Panc1 (cell line): ENCODE measurements at regions not wholly inside any gene's neighbourhood (a gene's known extent, or its start where the extent isn't known, plus 50 kb on each side); places are given as distances from the start of the nearest gene placed in this dataset.
"Not testable (repeated sequence)": the region's sequence is repeated elsewhere in the genome, so short reads cannot be mapped to it uniquely, and the experiment has no call there.

Experiments
- ATAC-seq: fragments of 200-7000 bp; cut with Tn5 transposase; 2 replicates; pipeline ENCODE4 v1.9.1; 2020; ENCODE audit warnings: mild to moderate bottlenecking, moderate library complexity
- BruUV-seq: library from RNA; stranded (reverse); fragments of 400-500 nt; replicated peaks from 2 replicates; lab custom pipeline; 2021; lab: Mats Ljungman, UMichigan
- CTCF ChIA-PET: fragments of 300-600 bp; sonication (Branson Sonifier 250); formaldehyde crosslinking; loops from one replicate; lab custom pipeline; 2022; ENCODE audit warnings: antibody characterized with exemption; lab: Charles Lee
- POLR2A ChIA-PET: fragments of 300-600 bp; sonication (Branson Sonifier 250); formaldehyde crosslinking; loops from one replicate; lab custom pipeline; 2022; ENCODE audit warnings: antibody characterized with exemption; lab: Charles Lee
- DNase-seq: peaks from one replicate; pipeline ENCODE4 v3.0.0-alpha.2; 2010; ENCODE audit warnings: low read depth, low spot score
- H3K27ac ChIP-seq: 2 replicates; pipeline ENCODE4 v1.5.1; 2011; ENCODE audit warnings: mild to moderate bottlenecking, low read length, inconsistent platforms
- H3K27me3 ChIP-seq: fragments of 200-500 bp; sonication (Bioruptor generic); 2 replicates; pipeline ENCODE4 v1.6.0; 2014; ENCODE audit warnings: low read length, inconsistent platforms; ENCODE audit not compliant: control insufficient read depth, insufficient read depth
- H3K36me3 ChIP-seq: fragments of 200-500 bp; sonication (Bioruptor generic); 2 replicates; pipeline ENCODE4 v1.5.1; 2014; ENCODE audit warnings: inconsistent platforms, mild to moderate bottlenecking, low read length, moderate library complexity; ENCODE audit not compliant: control insufficient read depth, insufficient read depth
- H3K4me1 ChIP-seq: 2 replicates; pipeline ENCODE4 v1.5.1; 2011; ENCODE audit warnings: inconsistent platforms, mild to moderate bottlenecking, low read length, moderate library complexity; ENCODE audit not compliant: control insufficient read depth, insufficient read depth
- H3K4me3 ChIP-seq, 2 experiments: 2 replicates each; pipeline ENCODE4 v1.5.1; 2011 to 2012; ENCODE audit warnings: low read depth in 2 of 2, low read length in 2 of 2, mild to moderate bottlenecking in 2 of 2, inconsistent platforms in 1 of 2, moderate library complexity in 1 of 2
- H3K9me3 ChIP-seq: fragments of 200-500 bp; sonication (Bioruptor generic); 2 replicates; pipeline ENCODE4 v1.5.1; 2014; ENCODE audit warnings: low read depth, mild to moderate bottlenecking, inconsistent platforms, low read length, moderate library complexity; ENCODE audit not compliant: control insufficient read depth, insufficient read depth
- POLR2AphosphoS5 ChIP-seq: IDR thresholded peaks from 2 replicates; pipeline ENCODE4 v1.6.1; 2012; ENCODE audit warnings: mild to moderate bottlenecking, low read depth, low read length, moderate library complexity
- SIN3A ChIP-seq: IDR thresholded peaks from 2 replicates; pipeline ENCODE4 v1.6.1; 2012; ENCODE audit warnings: low read depth, mild to moderate bottlenecking, low read length, moderate library complexity, borderline replicate concordance; ENCODE audit not compliant: insufficient read depth
- TCF7L2 ChIP-seq: IDR thresholded peaks from 2 replicates; pipeline ENCODE4 v1.6.1; 2011; ENCODE audit warnings: mild to moderate bottlenecking, low read depth, low read length, inconsistent platforms
- in situ Hi-C: cut with HindIII; loops from 2 replicates; pipeline ENCODE4 v1.10.0; 2016; ENCODE audit warnings: low sequenced_read_pairs, low pct_unique_long_range_greater_than_20kb
- intact Hi-C: fragments of 100-400 bp; cut with micrococcal nuclease; formaldehyde crosslinking; loops from one replicate; pipeline ENCODE4 v1.10.0; 2022; ENCODE audit not compliant: unreplicated experiment
- TF ChIP-seq, protein P1 (sequence below): fragments of 450-650 bp; IDR thresholded peaks from 2 replicates; pipeline ENCODE4 v1.5.1; 2017; ENCODE audit warnings: mild to moderate bottlenecking
- TF ChIP-seq, protein P2 (sequence below), 2 experiments: IDR thresholded peaks; 2 replicates each; pipeline ENCODE4 v1.6.1; 2011 to 2012; ENCODE audit warnings: low read depth in 2 of 2, control low read depth in 1 of 2, low read length in 1 of 2, mild to moderate bottlenecking in 1 of 2, moderate library complexity in 1 of 2; ENCODE audit not compliant: insufficient read depth in 1 of 2

DNA sequence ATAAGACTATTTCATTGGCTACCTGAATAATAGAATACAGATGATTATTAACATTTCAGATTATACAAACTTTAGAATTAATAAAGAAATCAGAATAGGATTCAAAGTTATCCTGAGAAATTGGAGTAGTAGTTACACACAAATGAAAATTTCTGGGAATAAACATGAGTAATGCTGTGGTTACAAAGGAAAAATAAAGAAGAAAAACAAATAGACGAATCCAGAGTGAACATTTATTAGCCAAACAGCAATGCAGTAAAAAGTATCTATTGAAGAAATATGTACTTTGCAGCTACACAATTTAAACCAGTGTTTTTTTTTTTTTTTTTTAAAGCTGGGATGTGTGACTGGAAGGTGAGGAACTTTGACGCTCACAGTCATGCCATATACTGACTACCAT, 1159.2 kb downstream of the TUSC7 start:
- ChIA-PET CTCF (interaction anchor here (0.6 kb wide), 2 partner anchors 38 to 678 kb away, joined by 3 read pairs; no protein-coding TSS in a partner anchor), POLR2A (interaction anchor here (0.6 kb wide), 1 partner anchor 492 kb away, joined by 4 read pairs; no protein-coding TSS in a partner anchor)
- Histone ChIP-seq H3K9me3 (no peaks in the 10 kb centered on the region), H3K27me3 (no peaks in the 10 kb centered on the region), H3K4me3 (no peak overlapping the region), H3K4me1 (no peaks in the 10 kb centered on the region), H3K36me3 (no peaks in the 10 kb centered on the region), H3K27ac (no peak overlapping the region)
- no peak for ATAC-seq
- TF ChIP-seq, protein P1, sequence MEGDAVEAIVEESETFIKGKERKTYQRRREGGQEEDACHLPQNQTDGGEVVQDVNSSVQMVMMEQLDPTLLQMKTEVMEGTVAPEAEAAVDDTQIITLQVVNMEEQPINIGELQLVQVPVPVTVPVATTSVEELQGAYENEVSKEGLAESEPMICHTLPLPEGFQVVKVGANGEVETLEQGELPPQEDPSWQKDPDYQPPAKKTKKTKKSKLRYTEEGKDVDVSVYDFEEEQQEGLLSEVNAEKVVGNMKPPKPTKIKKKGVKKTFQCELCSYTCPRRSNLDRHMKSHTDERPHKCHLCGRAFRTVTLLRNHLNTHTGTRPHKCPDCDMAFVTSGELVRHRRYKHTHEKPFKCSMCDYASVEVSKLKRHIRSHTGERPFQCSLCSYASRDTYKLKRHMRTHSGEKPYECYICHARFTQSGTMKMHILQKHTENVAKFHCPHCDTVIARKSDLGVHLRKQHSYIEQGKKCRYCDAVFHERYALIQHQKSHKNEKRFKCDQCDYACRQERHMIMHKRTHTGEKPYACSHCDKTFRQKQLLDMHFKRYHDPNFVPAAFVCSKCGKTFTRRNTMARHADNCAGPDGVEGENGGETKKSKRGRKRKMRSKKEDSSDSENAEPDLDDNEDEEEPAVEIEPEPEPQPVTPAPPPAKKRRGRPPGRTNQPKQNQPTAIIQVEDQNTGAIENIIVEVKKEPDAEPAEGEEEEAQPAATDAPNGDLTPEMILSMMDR, result no peak
- no peak for TF ChIP-seq TCF7L2
- TF ChIP-seq SIN3A, result no peak
- no peak for TF ChIP-seq POLR2AphosphoS5
- TF ChIP-seq, protein P2, sequence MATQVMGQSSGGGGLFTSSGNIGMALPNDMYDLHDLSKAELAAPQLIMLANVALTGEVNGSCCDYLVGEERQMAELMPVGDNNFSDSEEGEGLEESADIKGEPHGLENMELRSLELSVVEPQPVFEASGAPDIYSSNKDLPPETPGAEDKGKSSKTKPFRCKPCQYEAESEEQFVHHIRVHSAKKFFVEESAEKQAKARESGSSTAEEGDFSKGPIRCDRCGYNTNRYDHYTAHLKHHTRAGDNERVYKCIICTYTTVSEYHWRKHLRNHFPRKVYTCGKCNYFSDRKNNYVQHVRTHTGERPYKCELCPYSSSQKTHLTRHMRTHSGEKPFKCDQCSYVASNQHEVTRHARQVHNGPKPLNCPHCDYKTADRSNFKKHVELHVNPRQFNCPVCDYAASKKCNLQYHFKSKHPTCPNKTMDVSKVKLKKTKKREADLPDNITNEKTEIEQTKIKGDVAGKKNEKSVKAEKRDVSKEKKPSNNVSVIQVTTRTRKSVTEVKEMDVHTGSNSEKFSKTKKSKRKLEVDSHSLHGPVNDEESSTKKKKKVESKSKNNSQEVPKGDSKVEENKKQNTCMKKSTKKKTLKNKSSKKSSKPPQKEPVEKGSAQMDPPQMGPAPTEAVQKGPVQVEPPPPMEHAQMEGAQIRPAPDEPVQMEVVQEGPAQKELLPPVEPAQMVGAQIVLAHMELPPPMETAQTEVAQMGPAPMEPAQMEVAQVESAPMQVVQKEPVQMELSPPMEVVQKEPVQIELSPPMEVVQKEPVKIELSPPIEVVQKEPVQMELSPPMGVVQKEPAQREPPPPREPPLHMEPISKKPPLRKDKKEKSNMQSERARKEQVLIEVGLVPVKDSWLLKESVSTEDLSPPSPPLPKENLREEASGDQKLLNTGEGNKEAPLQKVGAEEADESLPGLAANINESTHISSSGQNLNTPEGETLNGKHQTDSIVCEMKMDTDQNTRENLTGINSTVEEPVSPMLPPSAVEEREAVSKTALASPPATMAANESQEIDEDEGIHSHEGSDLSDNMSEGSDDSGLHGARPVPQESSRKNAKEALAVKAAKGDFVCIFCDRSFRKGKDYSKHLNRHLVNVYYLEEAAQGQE (IDR thresholded peaks at IDR 0.05; ENCODE audit: insufficient read depth in 1 of 2, low read depth in 2 of 2, low read length in 1 of 2), result no peak
- no TSS peak for BruUV-seq
- no peak for DNase-seq
- intact Hi-C loops, result no loop called here
- in situ Hi-C loops, result no loop called here

DNA sequence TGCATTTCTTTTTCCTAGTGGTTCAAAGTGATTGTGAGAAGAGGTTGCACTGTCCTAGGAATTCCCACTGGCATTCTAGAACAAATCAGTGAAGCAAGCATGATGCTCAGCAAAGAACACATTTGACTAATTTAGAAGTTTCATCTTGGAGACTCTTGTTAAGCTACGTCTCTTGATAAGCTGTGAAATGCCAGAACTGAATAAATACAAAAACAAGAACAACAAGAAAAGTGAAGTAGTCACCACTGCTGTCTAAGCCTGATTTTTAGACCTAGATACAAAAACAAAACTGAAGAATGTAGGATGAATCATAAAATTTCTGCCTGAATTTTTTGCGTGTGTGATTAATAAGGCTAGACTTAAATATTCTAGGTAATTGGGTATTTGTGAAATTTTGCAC, 1162.4 kb downstream of the TUSC7 start:
- TF ChIP-seq, protein P2 (IDR thresholded peaks at IDR 0.05; ENCODE audit: insufficient read depth in 1 of 2, low read depth in 2 of 2, low read length in 1 of 2), result no peak
- TF ChIP-seq TCF7L2, result no peak
- no peak for TF ChIP-seq SIN3A
- no peak for TF ChIP-seq POLR2AphosphoS5
- TF ChIP-seq, protein P1, result no peak
- ChIA-PET POLR2A (no interaction called here), CTCF (no interaction called here)
- intact Hi-C loops (no loop called here), in situ Hi-C loops (no loop called here)
- no peaks in the 10 kb centered on the region for H3K4me1 ChIP-seq
- H3K36me3 ChIP-seq, result no peaks in the 10 kb centered on the region
- no peaks in the 10 kb centered on the region for H3K9me3 ChIP-seq
- H3K27ac ChIP-seq, result no peak overlapping the region
- BruUV-seq, result no TSS peak
- no peak overlapping the region for H3K4me3 ChIP-seq
- DNase-seq (no peak), ATAC-seq (no peak)
- H3K27me3 ChIP-seq, result no peaks in the 10 kb centered on the region

DNA sequence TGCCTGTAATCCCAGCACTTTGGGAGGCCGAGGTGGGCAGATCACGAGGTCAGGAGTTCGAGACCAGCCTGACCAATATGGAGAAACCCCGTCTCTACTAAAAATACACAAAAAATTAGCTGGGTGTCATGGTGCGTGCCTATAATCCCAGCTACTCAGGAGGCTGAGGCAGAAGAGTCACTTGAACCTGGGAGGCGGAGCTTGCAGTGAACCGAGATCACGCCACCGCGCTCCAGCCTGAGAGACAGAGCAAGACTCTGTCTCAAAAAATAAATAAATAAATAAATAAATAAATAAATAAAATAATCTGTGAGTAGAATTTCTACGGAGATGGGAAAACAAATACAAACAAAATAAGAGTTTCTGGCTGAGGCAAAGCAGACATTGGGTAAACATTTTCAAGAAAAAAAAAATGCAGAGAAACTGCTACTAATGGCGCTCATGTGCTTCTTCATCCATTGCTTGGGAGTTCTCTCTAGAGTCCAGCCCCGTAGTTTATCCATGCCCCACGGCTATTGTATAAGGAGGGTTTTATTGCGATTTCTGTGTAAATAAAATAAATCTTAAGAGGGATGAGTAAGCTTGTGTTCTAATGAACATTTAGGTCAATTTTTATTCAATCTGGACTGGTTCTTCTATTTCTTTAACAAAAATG, 1161.9 kb downstream of the IGSF11 start:
- CTCF ChIA-PET, DNase-seq, POLR2A ChIA-PET, H3K4me3 ChIP-seq, H3K9me3 ChIP-seq, in situ Hi-C loops, H3K27ac ChIP-seq, intact Hi-C loops, H3K27me3 ChIP-seq, BruUV-seq, H3K36me3 ChIP-seq, ATAC-seq, H3K4me1 ChIP-seq: not testable (repeated sequence)
